NT2/D1 (cell line): ENCODE measurements at regions not wholly inside any gene's neighbourhood (a gene's known extent, or its start where the extent isn't known, plus 50 kb on each side); places are given as distances from the start of the nearest gene placed in this dataset.

Experiments
- DNase-seq: peaks from one replicate; pipeline ENCODE4 v3.0.0-alpha.2; 2011; ENCODE audit warnings: low read depth, low spot score
- H3K27me3 ChIP-seq: 2 replicates; pipeline ENCODE4 v1.6.0; 2011; ENCODE audit warnings: mild to moderate bottlenecking; ENCODE audit not compliant: insufficient read length, insufficient read depth
- H3K36me3 ChIP-seq: 2 replicates; pipeline ENCODE4 v1.6.1; 2011; ENCODE audit warnings: mild to moderate bottlenecking, low read length, mixed read lengths; ENCODE audit not compliant: insufficient read depth, insufficient read length
- H3K4me1 ChIP-seq: 2 replicates; pipeline ENCODE4 v1.5.1; 2011; ENCODE audit not compliant: insufficient read depth, insufficient read length
- H3K4me3 ChIP-seq: 2 replicates; pipeline ENCODE4 v1.5.1; 2011; ENCODE audit warnings: low read depth; ENCODE audit not compliant: insufficient read length
- H3K9ac ChIP-seq: 2 replicates; pipeline ENCODE4 v1.6.0; 2011; ENCODE audit warnings: low read depth; ENCODE audit not compliant: insufficient read length
- H3K9me3 ChIP-seq: 2 replicates; pipeline ENCODE4 v1.5.1; 2011; ENCODE audit warnings: mild to moderate bottlenecking, low read length; ENCODE audit not compliant: insufficient read depth
- SUZ12 ChIP-seq: IDR thresholded peaks from 2 replicates; pipeline ENCODE4 v1.6.1; 2011; ENCODE audit not compliant: insufficient read length, insufficient read depth; ENCODE audit errors: extremely low read depth
- YY1 ChIP-seq: IDR thresholded peaks from 2 replicates; pipeline ENCODE4 v1.6.1; 2011; ENCODE audit not compliant: insufficient read length, insufficient read depth
- ZNF274 ChIP-seq: IDR thresholded peaks from 2 replicates; pipeline ENCODE4 v1.6.1; 2011; ENCODE audit warnings: mild to moderate bottlenecking, low read depth, low read length

GRCh38 chr17:72412650-72413076, 291.8 kb downstream of the SOX9 start:
- Histone ChIP-seq H3K9me3 (peaks cover 11% of the 10 kb centered on the region), H3K4me3 (no peak overlapping the region), H3K9ac (no peak overlapping the region), H3K36me3 (no peaks in the 10 kb centered on the region), H3K4me1 (peaks cover 2% of the 10 kb centered on the region), H3K27me3 (no peaks in the 10 kb centered on the region)
- TF ChIP-seq YY1 (no peak), ZNF274 (no peak), SUZ12 (no peak)
- DNase-seq: no peak

GRCh38 chr17:72413077-72414031, 292.5 kb downstream of the SOX9 start:
- no peak overlapping the region for H3K4me3 ChIP-seq
- no peaks in the 10 kb centered on the region for H3K27me3 ChIP-seq
- H3K9ac ChIP-seq: no peak overlapping the region
- no peaks in the 10 kb centered on the region for H3K36me3 ChIP-seq
- no peak for DNase-seq
- H3K4me1 ChIP-seq: peaks cover 2% of the 10 kb centered on the region
- TF ChIP-seq SUZ12: no peak
- no peak for TF ChIP-seq YY1
- no peak for TF ChIP-seq ZNF274
- peaks cover 18% of the 10 kb centered on the region for H3K9me3 ChIP-seq

DNA sequence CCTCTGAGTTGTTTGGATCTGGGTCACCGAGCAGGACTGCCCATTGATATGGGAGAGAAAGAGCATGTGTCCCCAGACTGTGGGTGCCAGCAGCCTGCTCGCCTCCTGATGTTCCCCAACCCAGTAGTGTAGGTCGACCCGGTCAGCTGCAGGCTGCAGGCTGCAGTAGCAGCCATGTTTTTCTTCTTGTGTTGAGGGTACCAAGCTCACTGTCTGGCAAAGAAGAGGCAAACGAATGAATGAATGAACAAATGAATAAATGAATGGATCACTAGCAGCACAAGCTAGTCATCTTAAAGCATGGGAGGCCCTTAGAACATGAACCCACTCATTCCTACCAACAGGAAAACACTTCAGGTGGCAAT, 293.2 kb downstream of the SOX9 start:
- Histone ChIP-seq H3K4me1 (peaks cover 2% of the 10 kb centered on the region), H3K36me3 (no peaks in the 10 kb centered on the region), H3K4me3 (no peak overlapping the region), H3K9ac (no peak overlapping the region), H3K27me3 (no peaks in the 10 kb centered on the region), H3K9me3 (peaks cover 23% of the 10 kb centered on the region)
- TF ChIP-seq ZNF274 (no peak), SUZ12 (no peak), YY1 (no peak)
- DNase-seq: no peak

- Histone ChIP-seq H3K36me3 (no peaks in the 10 kb centered on the region), H3K9me3 (peaks cover 25% of the 10 kb centered on the region), H3K27me3 (no peaks in the 10 kb centered on the region), H3K4me1 (peaks cover 2% of the 10 kb centered on the region), H3K9ac (no peak overlapping the region), H3K4me3 (no peak overlapping the region)
- no peak for DNase-seq
- no peak for TF ChIP-seq SUZ12
- no peak for TF ChIP-seq ZNF274
- no peak for TF ChIP-seq YY1
Measured at GRCh38 chr17:72414967-72415853, 294.4 kb downstream of the SOX9 start.

DNA sequence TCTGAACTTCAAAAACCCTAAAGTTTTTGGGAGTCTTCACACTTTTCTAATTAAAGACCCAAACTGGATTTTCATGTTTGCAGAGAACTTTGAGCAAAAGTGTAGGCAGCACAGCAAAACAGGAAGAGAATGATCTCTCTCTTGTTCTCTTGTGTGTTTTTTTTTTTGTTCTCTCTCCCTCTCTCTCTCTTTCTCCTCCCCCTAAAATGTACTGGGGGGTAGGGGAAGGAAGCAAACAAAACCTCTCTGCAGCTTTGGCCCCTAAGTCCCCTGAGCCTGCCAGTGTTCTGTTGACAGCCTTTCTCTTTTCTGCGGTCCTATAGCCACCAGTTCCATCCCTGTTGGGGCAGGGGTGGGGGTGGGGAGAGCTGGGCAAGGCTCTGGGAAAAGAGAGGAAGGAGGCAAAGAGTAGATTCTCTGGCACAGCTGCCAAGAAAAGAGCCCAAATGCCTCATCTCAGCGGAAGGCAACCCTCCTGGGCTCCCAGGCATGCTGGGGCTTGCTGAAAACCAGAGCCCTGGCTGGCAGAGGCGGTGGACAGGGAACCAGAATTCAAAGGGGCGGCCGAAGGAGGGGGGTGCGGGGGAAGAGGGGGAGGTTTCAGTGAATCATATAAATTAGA, 295.3 kb downstream of the SOX9 start:
- peaks cover 25% of the 10 kb centered on the region for H3K9me3 ChIP-seq
- no peak overlapping the region for H3K4me3 ChIP-seq
- DNase-seq: no peak
- H3K4me1 ChIP-seq: peaks cover 5% of the 10 kb centered on the region
- H3K36me3 ChIP-seq: no peaks in the 10 kb centered on the region
- H3K27me3 ChIP-seq: no peaks in the 10 kb centered on the region
- no peak for TF ChIP-seq SUZ12
- no peak for TF ChIP-seq YY1
- no peak for TF ChIP-seq ZNF274
- no peak overlapping the region for H3K9ac ChIP-seq

- no peak overlapping the region for H3K4me3 ChIP-seq
- H3K27me3 ChIP-seq: no peaks in the 10 kb centered on the region
- peaks cover 11% of the 10 kb centered on the region for H3K4me1 ChIP-seq
- no peak for DNase-seq
- H3K9ac ChIP-seq: no peak overlapping the region
- TF ChIP-seq ZNF274: no peak
- TF ChIP-seq SUZ12: no peak
- no peak for TF ChIP-seq YY1
- H3K9me3 ChIP-seq: peaks cover 25% of the 10 kb centered on the region
- H3K36me3 ChIP-seq: no peaks in the 10 kb centered on the region
Measured at GRCh38 chr17:72416905-72417304, 296.1 kb downstream of the SOX9 start.

- Histone ChIP-seq H3K27me3 (no peaks in the 10 kb centered on the region), H3K4me1 (peaks cover 12% of the 10 kb centered on the region), H3K9ac (no peak overlapping the region), H3K4me3 (no peak overlapping the region), H3K9me3 (peaks cover 25% of the 10 kb centered on the region), H3K36me3 (no peaks in the 10 kb centered on the region)
- no peak for TF ChIP-seq YY1
- TF ChIP-seq ZNF274: no peak
- TF ChIP-seq SUZ12: no peak
- no peak for DNase-seq
Measured at GRCh38 chr17:72417627-72418026, 296.8 kb downstream of the SOX9 start.
